Fibroblast of pulmonary artery (primary cell): ENCODE measurements at regions not wholly inside any gene's neighbourhood (a gene's known extent, or its start where the extent isn't known, plus 50 kb on each side); places are given as distances from the start of the nearest gene placed in this dataset.

Experiments
- DNase-seq: peaks from one replicate; pipeline ENCODE4 v3.0.0-alpha.2; 2010; ENCODE audit warnings: low read depth
- H3K4me3 ChIP-seq: replicated peaks from 2 replicates; pipeline ENCODE4 v1.5.1; 2011; ENCODE audit warnings: low read depth, mild to moderate bottlenecking, control low read depth, low read length, moderate library complexity
- TF ChIP-seq, protein P1 (sequence below): IDR thresholded peaks from 2 replicates; pipeline ENCODE4 v1.5.1; 2011; ENCODE audit warnings: mild to moderate bottlenecking, control low read depth, low read length, inconsistent platforms; ENCODE audit errors: missing control alignments

DNA sequence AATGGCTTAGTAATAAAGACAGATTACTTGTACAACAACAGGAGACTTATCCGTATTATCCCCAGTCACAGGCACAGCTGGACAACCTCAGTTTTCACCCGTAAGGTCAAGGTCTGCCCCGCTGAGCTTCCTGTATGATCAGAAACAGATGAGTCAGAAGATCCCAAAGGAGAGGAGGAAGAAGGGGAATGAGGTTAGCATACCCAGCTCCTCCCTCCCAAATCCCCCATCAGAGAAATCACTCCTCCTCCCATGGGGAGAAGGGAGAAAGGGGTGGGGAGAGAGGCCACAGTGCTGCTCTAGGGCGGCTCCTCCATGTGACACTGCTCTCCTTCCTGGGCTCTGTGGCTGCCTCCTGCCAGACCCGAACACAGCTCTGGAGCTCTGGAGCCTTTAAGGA lies 53.8 kb upstream of the SPTBN1 start:
- peak; percentile 85 for DNase-seq
- H3K4me3 ChIP-seq: no peak overlapping the region
- TF ChIP-seq, protein P1, sequence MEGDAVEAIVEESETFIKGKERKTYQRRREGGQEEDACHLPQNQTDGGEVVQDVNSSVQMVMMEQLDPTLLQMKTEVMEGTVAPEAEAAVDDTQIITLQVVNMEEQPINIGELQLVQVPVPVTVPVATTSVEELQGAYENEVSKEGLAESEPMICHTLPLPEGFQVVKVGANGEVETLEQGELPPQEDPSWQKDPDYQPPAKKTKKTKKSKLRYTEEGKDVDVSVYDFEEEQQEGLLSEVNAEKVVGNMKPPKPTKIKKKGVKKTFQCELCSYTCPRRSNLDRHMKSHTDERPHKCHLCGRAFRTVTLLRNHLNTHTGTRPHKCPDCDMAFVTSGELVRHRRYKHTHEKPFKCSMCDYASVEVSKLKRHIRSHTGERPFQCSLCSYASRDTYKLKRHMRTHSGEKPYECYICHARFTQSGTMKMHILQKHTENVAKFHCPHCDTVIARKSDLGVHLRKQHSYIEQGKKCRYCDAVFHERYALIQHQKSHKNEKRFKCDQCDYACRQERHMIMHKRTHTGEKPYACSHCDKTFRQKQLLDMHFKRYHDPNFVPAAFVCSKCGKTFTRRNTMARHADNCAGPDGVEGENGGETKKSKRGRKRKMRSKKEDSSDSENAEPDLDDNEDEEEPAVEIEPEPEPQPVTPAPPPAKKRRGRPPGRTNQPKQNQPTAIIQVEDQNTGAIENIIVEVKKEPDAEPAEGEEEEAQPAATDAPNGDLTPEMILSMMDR: no peak

DNA sequence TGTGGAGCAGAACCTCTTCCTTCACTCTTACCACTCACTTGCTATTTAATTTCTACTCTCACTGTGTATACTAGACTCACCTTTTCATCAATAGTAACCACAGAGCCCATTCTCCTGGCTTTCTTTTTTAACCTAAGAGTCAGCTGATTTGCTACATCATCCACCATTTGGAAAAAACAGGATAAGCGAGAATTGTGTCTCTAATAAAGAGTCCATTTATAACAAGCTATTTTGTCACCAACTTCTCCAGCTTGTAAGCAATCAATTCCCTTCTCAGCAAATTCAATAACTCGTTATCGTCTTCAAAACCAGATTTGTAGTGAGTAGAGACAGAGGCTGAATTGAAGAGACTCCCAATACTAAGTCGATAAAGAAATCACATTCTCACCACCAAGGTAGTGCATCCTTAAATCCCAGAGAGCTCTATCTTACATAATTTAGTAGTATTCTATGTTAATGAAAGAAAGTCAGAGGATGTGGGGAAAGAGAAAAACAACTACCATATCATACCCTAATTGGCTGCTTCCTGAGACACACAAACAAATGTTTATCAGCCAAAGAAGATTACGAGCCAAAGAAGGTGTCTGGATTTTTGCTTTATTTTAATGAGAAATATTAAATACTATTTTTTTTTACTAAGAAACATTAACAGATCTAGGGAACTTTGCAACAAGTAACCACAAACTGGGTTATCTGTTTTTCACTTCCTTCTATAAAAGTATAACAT lies 52.5 kb upstream of the SPTBN1 start:
- TF ChIP-seq, protein P1: no peak
- DNase-seq: no peak
- no peak overlapping the region for H3K4me3 ChIP-seq

GRCh38 chr2:54404270-54404669 lies 51.9 kb upstream of the SPTBN1 start:
- TF ChIP-seq, protein P1: no peak
- DNase-seq: peak; percentile 75
- H3K4me3 ChIP-seq: no peak overlapping the region

- DNase-seq: no peak
- TF ChIP-seq, protein P1: no peak
Measured at GRCh38 chr2:54406031-54406430, 50.1 kb upstream of the SPTBN1 start.

More at GRCh38 chr2:54406031-54406430, 50.1 kb upstream of the SPTBN1 start:
- no peak overlapping the region for H3K4me3 ChIP-seq
